ENCODE measurements at regions not wholly inside any gene's neighbourhood (a gene's known extent, or its start where the extent isn't known, plus 50 kb on each side); places are given as distances from the start of the nearest gene placed in this dataset.

- no peak for TF ChIP-seq MAFK (IDR thresholded peaks at IDR 0.05; ENCODE audit: low read depth, low read length)
- TF ChIP-seq CTCF (conservative IDR thresholded peaks at IDR 0.05; ENCODE audit: low read depth, low read length) = no peak
- no peak for TF ChIP-seq MAZ (IDR thresholded peaks at IDR 0.05; ENCODE audit: borderline replicate concordance, low read depth, low read length)
- TF ChIP-seq RAD21 (IDR thresholded peaks at IDR 0.05; ENCODE audit: low read length) = no peak
- no peak for TF ChIP-seq BHLHE40 (IDR thresholded peaks at IDR 0.05; ENCODE audit: low read depth, low read length)
- no peak for TF ChIP-seq CHD1 (IDR thresholded peaks at IDR 0.05; ENCODE audit: low read depth, low read length)
- no peak for TF ChIP-seq SMC3 (IDR thresholded peaks at IDR 0.05; ENCODE audit: low read depth, low read length)
- no peak for TF ChIP-seq POLR2A (IDR thresholded peaks at IDR 0.05; ENCODE audit: low read depth, low read length)
- no peak for TF ChIP-seq USF2 (IDR thresholded peaks at IDR 0.05; ENCODE audit: low read depth, low read length)
- no peak for TF ChIP-seq FOS (IDR thresholded peaks at IDR 0.05; ENCODE audit: low read depth, low read length)
Observed at GRCh38 chr4:115491686-115492085, 378.3 kb upstream of the NDST4 start.

All from IMR-90 (cell line).